ENCODE measurements at regions not wholly inside any gene's neighbourhood (a gene's known extent, or its start where the extent isn't known, plus 50 kb on each side); places are given as distances from the start of the nearest gene placed in this dataset.

- no peak for DNase-seq (ENCODE audit: low read depth)
- no peak overlapping the region for H3K4me3 ChIP-seq (ENCODE audit: low read depth, low read length)
Observed at GRCh38 chr6:22621701-22622100, 52.3 kb downstream of the HDGFL1 start.

GRCh38 chr6:22622351-22622750 lies 53.0 kb downstream of the HDGFL1 start:
- no peak overlapping the region for H3K4me3 ChIP-seq (ENCODE audit: low read depth, low read length)
- DNase-seq (ENCODE audit: low read depth) = no peak

DNA sequence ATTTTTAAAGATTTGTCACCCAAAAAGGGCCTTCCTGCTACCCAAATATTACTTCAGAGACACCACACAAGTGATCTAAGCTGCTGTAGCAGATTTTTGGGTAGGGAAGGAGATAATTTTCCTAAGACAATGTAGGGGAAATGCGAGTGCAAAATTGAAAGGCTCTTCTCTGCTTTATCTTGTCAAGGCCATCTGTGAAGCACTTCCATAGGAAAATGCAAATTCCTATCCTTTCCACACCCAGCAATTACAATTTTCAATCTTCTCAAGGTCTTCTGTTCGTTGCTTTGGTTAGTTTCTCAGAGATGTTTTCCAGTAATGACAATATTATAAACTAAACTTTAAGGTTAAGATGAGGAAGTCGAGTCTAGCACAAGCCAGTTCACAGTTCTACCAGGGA lies 53.4 kb downstream of the HDGFL1 start:
- DNase-seq (ENCODE audit: low read depth) = no peak
- no peak overlapping the region for H3K4me3 ChIP-seq (ENCODE audit: low read depth, low read length)

- no peak overlapping the region for H3K4me3 ChIP-seq (ENCODE audit: low read depth, low read length)
- no peak for DNase-seq (ENCODE audit: low read depth)
Observed at GRCh38 chr6:22627644-22628043, 58.3 kb downstream of the HDGFL1 start.

GRCh38 chr6:22631091-22631490 lies 61.7 kb downstream of the HDGFL1 start:
- DNase-seq (ENCODE audit: low read depth) = peak; percentile 50

DNA sequence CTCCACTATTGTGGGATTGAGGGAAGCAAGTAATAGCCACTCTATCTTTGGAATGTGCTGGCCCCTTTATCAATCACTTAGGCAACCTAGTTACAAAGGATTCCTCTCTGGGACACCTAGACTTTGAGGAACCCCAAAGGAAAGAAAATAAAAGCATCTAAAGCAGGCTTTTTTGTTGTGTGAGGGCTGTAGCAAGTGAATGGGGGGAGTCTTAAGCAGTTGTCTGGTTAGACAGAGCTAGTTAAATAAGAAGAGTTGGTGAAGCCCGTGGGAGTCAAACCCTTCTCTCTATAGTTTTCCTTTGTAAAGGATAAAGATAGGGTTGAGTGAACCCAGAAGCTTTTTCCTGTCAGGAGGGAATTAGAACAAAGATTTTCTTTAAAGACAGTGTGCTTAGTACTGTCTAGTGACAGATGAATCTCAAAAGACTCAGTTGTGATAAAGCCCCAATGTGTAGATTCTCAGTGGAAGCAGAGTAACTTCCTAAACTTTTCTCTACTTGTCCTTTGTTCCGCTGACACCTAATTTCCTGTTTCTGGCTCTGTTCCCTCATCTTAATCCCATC lies 63.3 kb downstream of the HDGFL1 start:
- no peak overlapping the region for H3K4me3 ChIP-seq (ENCODE audit: low read depth, low read length)
- no peak for DNase-seq (ENCODE audit: low read depth)

More at GRCh38 chr6:22631091-22631490, 61.7 kb downstream of the HDGFL1 start:
- H3K4me3 ChIP-seq (ENCODE audit: low read depth, low read length) = no peak overlapping the region

GRCh38 chr6:22636452-22636851 lies 67.1 kb downstream of the HDGFL1 start:
- no peak overlapping the region for H3K4me3 ChIP-seq (ENCODE audit: low read depth, low read length)
- no peak for DNase-seq (ENCODE audit: low read depth)

DNA sequence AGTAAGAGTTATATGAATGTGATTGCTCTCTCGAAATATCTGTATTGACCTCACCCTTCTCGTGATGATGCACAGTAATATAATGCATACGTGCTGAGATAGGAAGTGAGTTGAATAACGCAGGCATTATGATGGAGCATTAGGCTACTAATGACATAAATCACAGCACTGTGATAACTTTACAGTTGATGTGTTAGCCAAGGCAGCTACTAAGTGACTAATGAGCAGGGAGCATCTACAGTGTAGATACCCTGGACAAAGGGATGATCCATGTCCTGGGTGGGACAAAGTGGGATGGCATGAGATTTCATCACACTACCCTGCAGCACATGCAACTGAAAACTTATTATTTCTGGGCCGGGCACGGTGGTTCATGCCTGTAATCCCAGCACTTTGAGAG lies 68.4 kb downstream of the HDGFL1 start:
- no peak overlapping the region for H3K4me3 ChIP-seq (ENCODE audit: low read depth, low read length)
- no peak for DNase-seq (ENCODE audit: low read depth)

DNA sequence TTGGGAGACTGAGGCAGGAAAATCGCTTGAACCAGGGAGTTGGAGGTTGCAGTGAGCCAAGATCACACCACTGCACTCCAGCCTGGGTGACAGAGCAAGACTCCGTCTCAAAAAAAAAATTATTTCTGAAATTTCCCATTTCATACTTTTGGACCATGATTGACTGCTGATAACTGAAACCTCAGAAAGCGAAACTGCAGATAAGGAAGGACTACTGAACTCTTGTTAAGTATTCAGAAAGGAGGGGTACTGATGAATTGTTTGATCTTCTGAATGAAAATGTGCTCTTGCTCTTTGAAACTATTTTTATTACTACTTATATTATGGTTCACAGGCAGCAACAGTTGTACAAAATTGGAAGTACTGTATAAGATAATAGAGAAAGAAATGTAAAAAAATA lies 69.0 kb downstream of the HDGFL1 start:
- H3K4me3 ChIP-seq (ENCODE audit: low read depth, low read length) = no peak overlapping the region
- DNase-seq (ENCODE audit: low read depth) = no peak

DNA sequence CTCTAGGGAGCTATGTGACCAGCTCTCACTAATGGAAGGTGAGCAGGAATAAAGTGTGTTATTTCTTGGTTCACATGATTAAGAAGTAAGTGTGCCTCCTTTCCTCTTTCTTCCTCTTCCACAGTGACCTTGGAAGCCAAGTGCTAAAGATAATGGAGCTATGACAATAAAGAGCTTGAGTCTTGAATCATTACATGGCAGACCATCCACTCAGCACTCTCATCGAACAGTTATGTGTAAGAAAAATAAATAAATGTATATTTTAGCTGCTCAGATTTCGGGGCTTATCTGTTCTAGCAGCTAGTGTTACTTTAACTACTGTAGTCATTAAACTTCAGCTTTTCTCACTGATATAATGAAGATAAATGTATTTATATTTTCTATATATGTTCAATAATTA lies 72.9 kb downstream of the HDGFL1 start:
- no peak for DNase-seq (ENCODE audit: low read depth)
- H3K4me3 ChIP-seq (ENCODE audit: low read depth, low read length) = no peak overlapping the region

DNA sequence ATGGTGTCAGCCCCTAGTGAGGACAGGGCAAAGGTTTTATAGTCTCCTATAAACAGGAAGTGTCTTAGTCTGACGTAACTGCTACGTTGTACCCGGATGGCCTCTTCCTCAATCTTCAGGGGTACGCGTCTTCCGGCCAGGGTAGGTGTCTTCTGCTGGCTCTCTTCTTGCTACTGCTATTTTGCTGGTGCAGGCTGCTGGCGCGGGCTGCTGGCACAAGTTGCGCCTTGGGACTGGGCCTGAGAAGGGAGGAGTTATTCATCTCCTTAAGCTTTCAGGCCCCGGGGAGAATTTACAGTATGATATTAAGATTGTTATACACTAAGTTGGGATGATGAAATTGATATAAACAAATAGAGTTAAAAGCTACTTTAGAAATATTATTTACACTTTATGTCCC lies 74.4 kb downstream of the HDGFL1 start:
- DNase-seq (ENCODE audit: low read depth) = no peak

GRCh38 chr6:22647719-22648118 lies 78.4 kb downstream of the HDGFL1 start:
- DNase-seq (ENCODE audit: low read depth) = no peak

More for the DNA sequence above, 74.4 kb downstream of the HDGFL1 start:
- H3K4me3 ChIP-seq (ENCODE audit: low read depth, low read length) = no peak overlapping the region

DNA sequence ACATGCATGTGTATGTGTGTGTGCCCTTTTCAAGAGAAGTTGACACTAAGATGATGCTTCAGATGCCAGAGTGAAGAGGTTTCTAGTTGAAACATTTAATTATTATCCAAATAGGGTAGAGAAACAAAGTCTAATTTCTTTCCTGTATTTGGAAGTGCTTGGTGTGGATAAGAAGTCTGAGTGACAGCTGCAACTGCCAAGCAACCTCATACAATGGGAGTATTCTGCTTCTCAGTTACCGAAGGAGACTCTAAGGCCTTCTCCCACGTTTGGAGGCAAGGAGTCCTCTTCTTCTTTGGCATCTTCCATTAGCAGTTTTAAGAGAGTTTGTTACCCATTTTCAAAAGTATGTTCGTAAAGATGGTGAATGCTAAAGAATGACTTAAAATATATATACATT lies 82.4 kb downstream of the HDGFL1 start:
- no peak overlapping the region for H3K4me3 ChIP-seq (ENCODE audit: low read depth, low read length)

More at GRCh38 chr6:22647719-22648118, 78.4 kb downstream of the HDGFL1 start:
- no peak overlapping the region for H3K4me3 ChIP-seq (ENCODE audit: low read depth, low read length)

GRCh38 chr6:22653980-22654610 lies 84.7 kb downstream of the HDGFL1 start:
- DNase-seq (ENCODE audit: low read depth) = no peak
- H3K4me3 ChIP-seq (ENCODE audit: low read depth, low read length) = no peak overlapping the region

More for the DNA sequence above, 82.4 kb downstream of the HDGFL1 start:
- DNase-seq (ENCODE audit: low read depth) = no peak

- no peak for DNase-seq (ENCODE audit: low read depth)
- no peak overlapping the region for H3K4me3 ChIP-seq (ENCODE audit: low read depth, low read length)
Observed at GRCh38 chr6:22656706-22657351, 87.5 kb downstream of the HDGFL1 start.

DNA sequence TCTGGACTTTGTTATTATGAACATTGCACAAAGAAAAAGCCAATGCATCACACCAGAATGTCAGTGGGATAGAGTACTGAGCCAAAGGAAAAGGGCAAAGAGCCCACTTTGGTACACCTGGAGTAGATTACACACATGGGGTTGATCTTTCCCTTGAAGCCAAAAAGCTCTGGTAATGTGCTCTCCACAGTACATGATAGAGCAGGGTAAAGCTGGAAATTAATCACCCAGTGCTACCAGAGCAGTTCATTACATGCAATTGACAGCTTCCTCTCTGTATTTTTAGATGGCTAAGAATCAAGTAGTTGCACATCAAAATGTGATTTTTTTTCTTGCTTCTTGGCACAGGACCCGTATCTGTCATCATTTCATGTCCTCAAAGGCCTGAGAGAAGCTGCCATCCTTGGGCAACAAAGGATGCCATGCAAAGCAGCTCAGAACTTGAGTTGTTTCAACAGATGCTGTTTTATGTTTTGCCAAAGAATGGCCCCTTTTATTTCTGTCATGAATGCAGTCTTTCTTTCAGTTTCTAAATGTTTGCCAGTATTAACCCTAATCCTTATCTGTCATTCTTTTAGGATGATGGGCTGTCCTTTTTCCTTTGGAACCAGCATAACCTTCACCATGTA lies 88.1 kb downstream of the HDGFL1 start:
- no peak for DNase-seq (ENCODE audit: low read depth)
- H3K4me3 ChIP-seq (ENCODE audit: low read depth, low read length) = no peak overlapping the region

- H3K4me3 ChIP-seq (ENCODE audit: low read depth, low read length) = no peak overlapping the region
- no peak for DNase-seq (ENCODE audit: low read depth)
Observed at GRCh38 chr6:22658183-22658582, 88.8 kb downstream of the HDGFL1 start.

DNA sequence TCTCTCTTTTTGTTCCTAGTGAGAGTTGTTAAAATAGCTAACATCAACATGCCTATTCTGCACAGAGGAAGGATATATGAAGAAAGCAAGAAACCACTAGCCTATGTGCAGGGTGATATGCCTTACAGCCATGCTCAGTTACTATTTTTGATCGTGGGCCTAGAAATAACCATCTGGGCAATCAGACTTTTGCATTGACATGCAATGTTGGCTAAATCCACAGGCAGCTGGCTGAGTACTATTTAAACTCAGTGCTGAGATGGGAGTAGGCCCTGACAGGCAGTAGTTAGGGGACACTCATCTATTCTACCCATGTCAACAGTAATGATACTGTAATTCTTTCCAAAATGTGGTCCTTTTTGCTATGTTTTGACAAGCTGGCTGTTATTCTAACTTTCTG lies 89.6 kb downstream of the HDGFL1 start:
- no peak overlapping the region for H3K4me3 ChIP-seq (ENCODE audit: low read depth, low read length)
- no peak for DNase-seq (ENCODE audit: low read depth)

- no peak for DNase-seq (ENCODE audit: low read depth)
- H3K4me3 ChIP-seq (ENCODE audit: low read depth, low read length) = no peak overlapping the region
Observed at GRCh38 chr6:22664968-22665367, 95.6 kb downstream of the HDGFL1 start.

GRCh38 chr6:22666021-22666420 lies 96.7 kb downstream of the HDGFL1 start:
- H3K4me3 ChIP-seq (ENCODE audit: low read depth, low read length) = no peak overlapping the region
- DNase-seq (ENCODE audit: low read depth) = no peak

GRCh38 chr6:22666586-22666985 lies 97.2 kb downstream of the HDGFL1 start:
- DNase-seq (ENCODE audit: low read depth) = no peak
- H3K4me3 ChIP-seq (ENCODE audit: low read depth, low read length) = no peak overlapping the region
